Renal cortex interstitium (tissue), 11 donors: ENCODE measurements at regions not wholly inside any gene's neighbourhood (a gene's known extent, or its start where the extent isn't known, plus 50 kb on each side); places are given as distances from the start of the nearest gene placed in this dataset.

ENCODE experiments used
- DNase-seq, 11 donors: peaks; one replicate each; pipeline ENCODE4 v3.0.0-alpha.2; 2013; ENCODE audit warnings: low read depth in 9 of 11, low spot score in 4 of 11; ENCODE audit errors: extremely low read depth in 1 of 11

- no peak for DNase-seq
Measured at GRCh38 chr2:134133622-134134312, 120.1 kb upstream of the MGAT5 start.

- DNase-seq: no peak
Measured at GRCh38 chr2:134134313-134134706, 119.6 kb upstream of the MGAT5 start.

- DNase-seq: no peak
Measured at GRCh38 chr2:134134827-134135226, 119.0 kb upstream of the MGAT5 start.

- no peak for DNase-seq
Measured at GRCh38 chr2:134135793-134136192, 118.1 kb upstream of the MGAT5 start.

- no peak for DNase-seq
Measured at GRCh38 chr2:134136731-134137130, 117.1 kb upstream of the MGAT5 start.

- DNase-seq: no peak
Measured at GRCh38 chr2:134137182-134137611, 116.7 kb upstream of the MGAT5 start.

GRCh38 chr2:134138115-134138514 is 115.8 kb upstream of the MGAT5 start:
- DNase-seq: no peak

- no peak for DNase-seq
Measured at GRCh38 chr2:134139611-134140010, 114.3 kb upstream of the MGAT5 start.

GRCh38 chr2:134140251-134140661 is 113.6 kb upstream of the MGAT5 start:
- no peak for DNase-seq

- DNase-seq: no peak
Measured at GRCh38 chr2:134141598-134142340, 112.1 kb upstream of the MGAT5 start.

GRCh38 chr2:134142341-134142738 is 111.5 kb upstream of the MGAT5 start:
- DNase-seq: no peak

GRCh38 chr2:134142903-134143302 is 111.0 kb upstream of the MGAT5 start:
- DNase-seq: no peak

- DNase-seq: no peak
Measured at GRCh38 chr2:134143568-134143967, 110.3 kb upstream of the MGAT5 start.

GRCh38 chr2:134144081-134144596 is 109.7 kb upstream of the MGAT5 start:
- no peak for DNase-seq

GRCh38 chr2:134144651-134145050 is 109.2 kb upstream of the MGAT5 start:
- DNase-seq: no peak

- DNase-seq: no peak
Measured at GRCh38 chr2:134145519-134145918, 108.4 kb upstream of the MGAT5 start.

GRCh38 chr2:134146161-134146560 is 107.7 kb upstream of the MGAT5 start:
- DNase-seq: no peak

- no peak for DNase-seq
Measured at GRCh38 chr2:134146620-134147019, 107.3 kb upstream of the MGAT5 start.

- DNase-seq: no peak
Measured at GRCh38 chr2:134148172-134148571, 105.7 kb upstream of the MGAT5 start.

GRCh38 chr2:134148843-134149472 is 104.9 kb upstream of the MGAT5 start:
- DNase-seq: no peak
